Right hindlimb (tissue), 1 donor: ENCODE measurements at regions not wholly inside any gene's neighbourhood (a gene's known extent, or its start where the extent isn't known, plus 50 kb on each side); places are given as distances from the start of the nearest gene placed in this dataset.

Experiments
- DNase-seq: peaks from one replicate; pipeline ENCODE4 v3.0.0-alpha.2; 2018

DNA sequence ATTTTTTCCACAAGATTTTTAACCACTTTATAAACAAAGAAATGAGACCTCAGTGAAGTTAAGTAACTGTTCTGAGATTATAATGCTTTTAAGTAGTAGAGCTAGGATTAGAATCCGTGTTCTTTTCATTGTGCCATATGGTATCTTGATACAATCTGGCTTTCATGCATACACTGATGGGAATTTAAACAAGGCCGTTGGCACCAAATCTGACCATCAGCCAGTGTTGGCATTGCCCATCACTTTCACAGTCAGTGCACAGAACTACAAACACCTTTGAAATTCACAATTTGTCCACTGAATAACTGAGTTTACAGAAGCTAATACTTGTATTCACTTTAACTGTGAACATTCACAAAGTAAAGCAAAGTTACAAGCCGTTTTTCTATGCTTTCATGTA is 1228.0 kb downstream of the TBC1D22A start:
- DNase-seq, result no peak

GRCh38 chr22:47987885-47988515 is 1225.5 kb downstream of the TBC1D22A start:
- DNase-seq, result no peak

DNA sequence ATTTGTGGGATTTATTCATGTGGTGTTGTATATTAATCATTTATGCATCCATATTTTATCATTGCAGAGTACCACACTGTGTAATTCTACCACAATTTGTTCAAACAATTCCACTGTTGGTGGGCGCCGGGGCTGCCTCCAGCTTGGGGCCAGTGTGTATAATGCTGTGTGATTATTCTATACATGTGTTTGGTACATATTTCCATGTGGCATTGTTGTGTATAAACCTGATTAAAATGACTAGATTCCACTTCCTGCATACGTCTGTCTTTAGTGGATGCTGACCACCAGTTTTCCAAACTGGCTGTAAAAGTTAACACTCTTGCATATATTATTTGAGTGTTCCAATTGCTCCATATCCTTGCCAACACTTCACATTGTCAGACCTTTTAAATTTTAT is 1213.8 kb downstream of the TBC1D22A start:
- no peak for DNase-seq

GRCh38 chr22:47967831-47968230 is 1205.4 kb downstream of the TBC1D22A start:
- DNase-seq, result no peak

GRCh38 chr22:47966316-47966715 is 1203.9 kb downstream of the TBC1D22A start:
- DNase-seq, result no peak

DNA sequence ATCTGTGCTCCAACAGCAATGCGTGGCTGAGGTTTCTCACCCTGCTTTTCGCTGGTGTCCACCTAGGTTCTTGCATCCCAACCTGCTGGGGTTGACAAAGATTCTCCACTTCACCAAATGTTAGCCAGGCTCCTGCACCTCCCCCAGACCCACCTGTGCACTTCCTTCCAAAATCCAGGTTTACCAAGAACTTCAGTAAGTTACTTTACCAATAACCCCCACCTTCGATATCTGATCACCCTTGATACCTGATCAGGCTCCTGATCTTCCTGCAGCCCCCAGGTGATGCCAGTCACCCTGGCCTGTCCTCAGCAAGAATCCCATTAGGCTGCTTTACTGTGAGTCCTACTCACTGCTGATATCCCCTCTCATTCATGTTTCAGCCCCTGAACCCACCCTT is 1203.4 kb downstream of the TBC1D22A start:
- DNase-seq, result no peak

DNA sequence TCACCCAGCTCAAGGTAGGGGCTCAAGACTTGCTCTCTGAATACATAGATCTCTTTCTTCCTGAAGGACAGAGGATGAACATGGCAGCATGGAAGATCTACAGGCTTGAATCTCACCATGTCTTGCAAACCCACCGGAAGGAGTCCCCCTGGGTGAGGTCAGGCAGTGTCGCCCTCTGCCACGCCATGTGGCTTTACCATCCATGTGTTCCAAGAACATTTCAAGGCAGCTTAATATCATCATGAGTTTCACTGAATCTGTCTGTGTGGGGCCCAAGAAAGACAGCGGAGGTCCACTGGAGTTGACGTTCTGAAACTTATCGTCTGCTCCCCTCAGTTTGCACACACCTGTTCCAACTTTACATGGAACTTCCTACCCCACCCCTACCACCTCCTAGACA is 1202.6 kb downstream of the TBC1D22A start:
- no peak for DNase-seq

DNA sequence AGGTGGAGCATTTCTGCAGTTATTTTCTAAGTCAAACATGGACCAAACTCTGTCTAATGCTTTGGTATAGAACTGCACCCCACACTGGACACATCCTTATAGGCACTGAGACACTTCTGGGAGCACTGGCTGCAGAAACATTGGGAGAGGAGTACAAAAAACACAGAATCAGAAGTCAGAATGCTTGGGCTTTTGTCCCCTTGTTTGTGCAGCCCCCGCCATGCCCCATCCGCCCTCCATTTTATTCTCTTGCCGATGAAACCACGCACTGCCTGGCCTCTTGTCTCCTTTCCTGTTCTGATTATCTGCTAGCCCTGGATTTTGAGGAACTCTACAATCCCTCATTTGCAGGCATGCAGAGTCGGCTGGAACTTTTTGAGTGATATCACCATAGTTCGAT is 1201.2 kb downstream of the TBC1D22A start:
- no peak for DNase-seq

GRCh38 chr22:47957649-47958048 is 1195.2 kb downstream of the TBC1D22A start:
- no peak for DNase-seq

- no peak for DNase-seq
Observed at GRCh38 chr22:47954107-47954506, 1191.7 kb downstream of the TBC1D22A start.

DNA sequence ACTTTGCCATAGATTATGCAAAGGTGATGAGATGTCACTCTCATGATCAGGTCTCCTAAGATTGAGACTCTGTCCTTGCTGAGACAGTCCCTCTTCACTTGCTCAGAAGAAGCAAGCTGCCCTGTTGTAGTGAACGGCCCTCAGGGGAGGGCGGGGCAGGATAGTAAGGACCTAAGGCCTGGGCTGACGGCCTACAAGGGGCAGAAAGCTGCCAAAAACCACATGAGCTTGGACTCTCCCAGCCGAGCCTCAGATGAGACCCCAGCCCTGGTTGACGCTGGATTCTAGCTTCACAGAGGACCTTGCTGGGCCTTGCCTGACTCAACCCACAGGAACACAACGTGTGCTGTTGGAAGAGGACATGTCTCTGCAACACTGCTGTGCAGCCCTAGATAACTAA is 1182.5 kb downstream of the TBC1D22A start:
- no peak for DNase-seq

- DNase-seq, result no peak
Observed at GRCh38 chr22:47943729-47944700, 1181.6 kb downstream of the TBC1D22A start.

DNA sequence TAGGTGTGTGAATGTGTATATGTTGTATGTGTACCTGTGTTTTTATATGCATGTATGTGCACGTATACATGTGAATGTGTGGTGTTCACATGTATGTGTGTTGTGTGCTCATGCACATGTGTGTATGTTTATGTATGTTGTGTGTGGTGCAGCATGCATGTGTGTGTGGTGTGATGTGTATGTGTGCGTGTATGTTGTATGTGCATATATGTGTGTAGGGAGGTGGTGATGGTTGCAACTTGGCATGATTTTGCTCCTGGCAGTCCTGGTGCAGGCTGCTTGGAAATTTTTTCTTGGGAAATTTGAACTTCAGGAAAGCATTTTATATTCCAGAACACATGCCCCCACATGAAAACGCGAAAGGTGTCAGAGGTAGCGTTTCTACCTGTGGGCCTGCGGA is 1177.8 kb downstream of the TBC1D22A start:
- DNase-seq, result no peak

GRCh38 chr22:47933891-47934290 is 1171.4 kb downstream of the TBC1D22A start:
- no peak for DNase-seq

- DNase-seq, result no peak
Observed at GRCh38 chr22:47933226-47933625, 1170.8 kb downstream of the TBC1D22A start.

- DNase-seq, result no peak
Observed at GRCh38 chr22:47929646-47930185, 1167.3 kb downstream of the TBC1D22A start.

- peak; percentile 23 for DNase-seq
Observed at GRCh38 chr22:47929073-47929472, 1166.6 kb downstream of the TBC1D22A start.

- DNase-seq, result no peak
Observed at GRCh38 chr22:47928631-47929030, 1166.2 kb downstream of the TBC1D22A start.

- no peak for DNase-seq
Observed at GRCh38 chr22:47927648-47928210, 1165.3 kb downstream of the TBC1D22A start.

DNA sequence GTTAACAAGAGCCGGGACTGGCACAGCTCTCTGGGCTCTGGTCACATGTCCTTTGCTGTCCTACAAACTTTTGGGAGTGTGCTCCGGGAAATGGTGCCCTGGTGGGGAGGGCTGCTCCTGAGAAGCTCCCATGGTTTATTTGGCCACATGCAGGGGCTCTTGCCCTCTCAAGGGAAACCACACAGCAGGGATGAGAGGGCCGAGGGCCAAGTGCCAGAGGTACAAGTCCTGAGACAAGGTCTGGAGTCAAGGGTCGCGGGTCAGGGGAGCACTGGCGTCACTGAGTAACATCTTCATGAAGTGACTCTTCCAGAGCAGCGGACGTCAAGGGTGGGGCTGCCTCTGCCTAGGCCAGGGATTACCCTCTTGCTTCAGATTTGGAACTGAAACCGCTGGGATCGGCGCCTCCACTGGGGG is 1160.6 kb downstream of the TBC1D22A start:
- no peak for DNase-seq

- no peak for DNase-seq
Observed at GRCh38 chr22:47921906-47922305, 1159.5 kb downstream of the TBC1D22A start.

- DNase-seq, result no peak
Observed at GRCh38 chr22:47920380-47920959, 1158.0 kb downstream of the TBC1D22A start.

DNA sequence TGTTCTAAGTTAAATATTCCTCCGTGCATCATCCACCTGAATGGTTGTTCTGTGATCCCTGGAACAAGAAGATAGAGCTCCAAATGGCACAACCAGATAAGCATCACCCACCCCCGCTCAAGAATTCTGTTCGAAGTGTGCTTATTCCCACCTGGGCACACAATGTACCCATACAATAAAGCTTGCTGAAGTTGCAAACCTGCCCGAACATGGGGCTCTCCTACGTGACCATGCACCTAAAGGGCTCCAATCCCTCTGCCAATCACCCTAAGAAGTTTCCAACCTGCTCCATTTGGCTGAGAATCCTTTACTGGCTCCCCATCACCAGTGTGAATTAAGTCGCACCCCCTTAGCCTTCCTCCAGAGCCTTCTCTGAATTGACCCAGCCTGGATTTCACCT is 1157.4 kb downstream of the TBC1D22A start:
- DNase-seq, result no peak
